Astrocyte of the spinal cord (primary cell): ENCODE measurements at regions not wholly inside any gene's neighbourhood (a gene's known extent, or its start where the extent isn't known, plus 50 kb on each side); places are given as distances from the start of the nearest gene placed in this dataset.

Experiments used
- DNase-seq: peaks from one replicate; pipeline ENCODE4 v3.0.0; 2011; ENCODE audit warnings: low read depth, low spot score
- H3K4me3 ChIP-seq: 2 replicates; pipeline ENCODE4 v1.5.1; 2011; ENCODE audit warnings: low read depth, mild to moderate bottlenecking, low read length, moderate library complexity
- in situ Hi-C: cut with HindIII; loops from 2 replicates; pipeline ENCODE4 v1.10.0; 2017; ENCODE audit warnings: low sequenced_read_pairs
- TF ChIP-seq, protein P1 (sequence below): IDR thresholded peaks from 2 replicates; pipeline ENCODE4 v1.5.1; 2012; ENCODE audit warnings: low read depth, mild to moderate bottlenecking, low read length, inconsistent platforms

DNA sequence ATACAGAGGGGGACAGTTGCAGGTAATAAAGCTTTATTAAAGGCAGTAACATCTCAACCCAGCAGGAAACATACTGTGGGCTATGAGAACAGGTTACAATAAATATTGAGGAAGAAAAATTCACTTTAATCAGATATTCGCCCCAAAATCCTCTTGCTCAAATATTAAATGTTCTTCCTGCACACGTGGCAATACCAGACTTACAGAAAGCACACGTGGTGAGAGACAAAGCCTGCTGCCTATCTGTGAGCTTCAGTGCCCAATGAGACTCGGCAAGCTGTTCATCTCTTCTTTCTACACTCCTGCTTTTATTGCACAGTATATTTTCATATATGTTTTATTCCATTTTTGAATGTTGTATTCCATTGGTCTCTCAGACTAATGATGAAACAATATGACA lies 113.2 kb downstream of the OR13A1 start:
- no peak for DNase-seq
- in situ Hi-C loops = no loop called here
- TF ChIP-seq, protein P1, sequence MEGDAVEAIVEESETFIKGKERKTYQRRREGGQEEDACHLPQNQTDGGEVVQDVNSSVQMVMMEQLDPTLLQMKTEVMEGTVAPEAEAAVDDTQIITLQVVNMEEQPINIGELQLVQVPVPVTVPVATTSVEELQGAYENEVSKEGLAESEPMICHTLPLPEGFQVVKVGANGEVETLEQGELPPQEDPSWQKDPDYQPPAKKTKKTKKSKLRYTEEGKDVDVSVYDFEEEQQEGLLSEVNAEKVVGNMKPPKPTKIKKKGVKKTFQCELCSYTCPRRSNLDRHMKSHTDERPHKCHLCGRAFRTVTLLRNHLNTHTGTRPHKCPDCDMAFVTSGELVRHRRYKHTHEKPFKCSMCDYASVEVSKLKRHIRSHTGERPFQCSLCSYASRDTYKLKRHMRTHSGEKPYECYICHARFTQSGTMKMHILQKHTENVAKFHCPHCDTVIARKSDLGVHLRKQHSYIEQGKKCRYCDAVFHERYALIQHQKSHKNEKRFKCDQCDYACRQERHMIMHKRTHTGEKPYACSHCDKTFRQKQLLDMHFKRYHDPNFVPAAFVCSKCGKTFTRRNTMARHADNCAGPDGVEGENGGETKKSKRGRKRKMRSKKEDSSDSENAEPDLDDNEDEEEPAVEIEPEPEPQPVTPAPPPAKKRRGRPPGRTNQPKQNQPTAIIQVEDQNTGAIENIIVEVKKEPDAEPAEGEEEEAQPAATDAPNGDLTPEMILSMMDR = no peak
- H3K4me3 ChIP-seq = no peak overlapping the region

DNA sequence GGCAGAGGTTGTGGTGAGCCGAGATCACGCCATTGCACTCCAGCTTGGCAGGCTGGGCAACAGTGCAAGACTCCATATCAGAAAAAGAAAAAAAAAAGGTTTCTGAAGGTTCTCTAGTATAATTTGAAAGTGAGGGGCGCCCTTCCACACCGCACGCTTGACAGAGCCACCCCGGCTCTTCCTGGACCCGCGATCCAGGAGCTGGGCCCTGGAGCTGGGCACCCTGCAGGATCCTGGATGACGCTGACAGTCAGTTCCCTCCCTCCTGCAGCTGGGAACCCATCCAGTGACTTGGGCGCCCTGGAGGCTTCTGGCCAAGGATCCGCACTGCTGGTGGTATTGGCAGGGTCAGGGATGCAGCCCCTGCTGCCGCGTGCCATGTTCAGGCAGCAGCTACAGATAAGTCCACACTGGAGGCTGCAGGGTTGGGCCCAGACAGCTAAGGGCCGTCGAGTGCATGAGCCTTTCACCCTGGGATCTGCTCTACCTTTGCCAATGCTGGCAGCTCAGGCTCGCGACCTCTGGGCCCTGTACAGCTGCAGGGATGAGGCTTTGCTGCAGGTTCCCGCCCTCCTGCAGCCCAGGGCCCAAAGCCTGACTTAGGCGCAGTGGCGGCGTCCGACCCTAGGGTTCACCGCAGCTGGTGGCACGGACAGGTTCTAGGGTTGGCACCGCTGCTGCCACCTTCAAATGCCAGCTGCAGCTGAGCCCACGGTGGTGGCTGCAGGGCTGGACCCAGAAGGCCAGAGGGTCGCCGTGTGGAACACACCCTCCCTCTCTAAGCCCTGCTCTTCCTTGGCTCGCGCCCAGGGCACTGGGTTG lies 110.2 kb downstream of the OR13A1 start:
- H3K4me3 ChIP-seq = no peak overlapping the region
- TF ChIP-seq, protein P1 = no peak
- in situ Hi-C loops = no loop called here
- DNase-seq = no peak

DNA sequence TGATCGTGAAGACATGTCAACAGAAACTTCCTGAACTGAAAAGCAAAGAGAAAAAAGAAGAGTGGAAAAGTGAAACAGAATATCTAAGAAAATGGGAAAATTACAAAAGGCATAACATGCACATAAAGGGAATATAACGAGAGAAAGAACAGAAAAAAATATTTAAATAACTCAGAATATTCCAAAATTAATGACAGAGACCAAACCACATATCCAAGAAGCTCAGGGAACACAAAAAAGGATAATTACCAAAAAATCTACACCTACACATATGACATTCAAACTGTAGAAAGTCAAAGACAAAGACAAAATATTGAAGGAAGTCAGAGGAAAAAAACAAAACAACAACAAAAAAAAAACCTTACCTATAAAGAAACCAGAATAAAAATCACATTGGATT lies 105.5 kb downstream of the OR13A1 start:
- DNase-seq = no peak
- TF ChIP-seq, protein P1 = no peak
- H3K4me3 ChIP-seq = no peak overlapping the region
- in situ Hi-C loops = no loop called here

DNA sequence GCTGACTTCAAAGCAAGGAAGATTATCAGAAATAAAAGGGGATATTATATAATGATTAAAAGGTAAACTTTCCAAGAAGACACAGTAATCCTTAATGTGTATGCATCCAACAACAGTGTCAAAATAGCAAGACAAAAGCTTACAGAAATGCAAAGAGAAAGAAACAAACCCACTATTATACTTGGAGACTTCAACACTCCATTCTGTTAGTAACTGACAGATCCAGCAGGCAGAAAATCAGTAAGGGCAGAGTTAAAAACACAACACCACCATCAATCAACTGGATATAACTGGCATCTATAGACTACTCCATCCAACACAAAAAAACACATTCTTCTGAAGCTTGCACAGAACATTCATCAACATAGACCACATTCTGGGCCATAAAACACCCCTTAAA lies 103.8 kb downstream of the OR13A1 start:
- in situ Hi-C loops = no loop called here
- TF ChIP-seq, protein P1 = no peak

DNA sequence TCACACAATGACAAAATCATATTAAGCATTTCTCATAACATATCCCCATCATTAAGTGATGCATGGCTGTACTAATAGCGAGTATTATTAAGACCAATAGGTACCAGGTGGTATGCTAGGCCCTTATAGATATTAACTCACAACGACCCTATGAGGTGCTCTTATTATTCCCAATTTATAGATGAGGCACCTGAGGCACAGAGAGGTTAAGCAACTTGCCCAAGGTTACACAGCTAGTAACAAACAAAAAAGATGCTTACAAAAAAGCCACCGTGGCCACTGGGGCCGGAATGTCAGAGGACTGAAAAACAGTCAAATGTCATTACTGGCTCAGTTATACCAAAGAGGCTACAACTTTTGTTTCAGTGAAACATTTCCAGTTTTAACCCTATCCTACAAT lies 96.0 kb downstream of the OR13A1 start:
- TF ChIP-seq, protein P1 = no peak
- H3K4me3 ChIP-seq = no peak overlapping the region
- in situ Hi-C loops = no loop called here
- no peak for DNase-seq

More for the DNA sequence above, 103.8 kb downstream of the OR13A1 start:
- no peak for DNase-seq
- no peak overlapping the region for H3K4me3 ChIP-seq

DNA sequence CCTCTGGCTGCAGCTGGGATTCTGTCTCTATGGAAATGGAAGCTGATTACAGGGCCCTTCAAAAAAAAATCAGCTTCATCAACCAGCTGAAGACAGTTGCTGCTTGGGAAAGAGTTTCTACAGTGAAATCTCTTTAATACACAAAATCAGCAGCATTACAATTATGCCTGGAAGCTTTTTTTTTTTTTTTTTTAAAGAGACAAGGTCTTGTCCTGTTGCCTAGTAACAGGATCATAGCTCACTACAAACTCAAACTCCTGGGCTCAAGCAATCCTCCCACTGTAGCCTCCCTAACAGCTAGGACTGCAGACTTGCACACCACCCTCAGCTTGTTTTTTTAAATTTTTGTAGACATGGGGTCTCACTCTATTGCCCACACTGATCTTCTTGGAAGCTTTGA lies 94.5 kb downstream of the OR13A1 start:
- TF ChIP-seq, protein P1 = no peak
- no peak for DNase-seq
- in situ Hi-C loops = no loop called here
- H3K4me3 ChIP-seq = no peak overlapping the region
